Duodenal mucosa (tissue), 2 donors: ENCODE measurements at regions not wholly inside any gene's neighbourhood (a gene's known extent, or its start where the extent isn't known, plus 50 kb on each side); places are given as distances from the start of the nearest gene placed in this dataset.
"Not testable (repeated sequence)": the region's sequence is repeated elsewhere in the genome, so short reads cannot be mapped to it uniquely, and the experiment has no call there.

Source experiments
- H3K27ac ChIP-seq: one replicate; pipeline ENCODE4 v1.7.0; 2013; ENCODE audit warnings: low read depth, low read length
- H3K27me3 ChIP-seq, 2 donors: one replicate each; pipeline ENCODE4 v1.7.0; 2013; ENCODE audit warnings: low read length in 2 of 2, control low read depth in 1 of 2; ENCODE audit not compliant: insufficient read depth in 2 of 2, control insufficient read depth in 1 of 2
- H3K36me3 ChIP-seq, 2 donors: one replicate each; pipeline ENCODE4 v1.7.0; 2013; ENCODE audit warnings: low read length in 2 of 2, control low read depth in 1 of 2; ENCODE audit not compliant: insufficient read depth in 2 of 2, control insufficient read depth in 1 of 2
- H3K4me1 ChIP-seq, 2 donors: one replicate each; pipeline ENCODE4 v1.7.0; 2013; ENCODE audit warnings: low read length in 2 of 2, control low read depth in 1 of 2; ENCODE audit not compliant: insufficient read depth in 2 of 2, control insufficient read depth in 1 of 2
- H3K4me3 ChIP-seq, 2 donors: one replicate each; pipeline ENCODE4 v1.7.0; 2013; ENCODE audit warnings: low read length in 2 of 2, low read depth in 1 of 2
- H3K9ac ChIP-seq, 2 donors: one replicate each; pipeline ENCODE4 v1.7.0; 2013; ENCODE audit warnings: low read length in 2 of 2, low read depth in 1 of 2
- H3K9me3 ChIP-seq, 2 donors: one replicate each; pipeline ENCODE4 v1.7.0; 2013; ENCODE audit warnings: low read length in 2 of 2, control low read depth in 1 of 2; ENCODE audit not compliant: control insufficient read depth in 1 of 2

DNA sequence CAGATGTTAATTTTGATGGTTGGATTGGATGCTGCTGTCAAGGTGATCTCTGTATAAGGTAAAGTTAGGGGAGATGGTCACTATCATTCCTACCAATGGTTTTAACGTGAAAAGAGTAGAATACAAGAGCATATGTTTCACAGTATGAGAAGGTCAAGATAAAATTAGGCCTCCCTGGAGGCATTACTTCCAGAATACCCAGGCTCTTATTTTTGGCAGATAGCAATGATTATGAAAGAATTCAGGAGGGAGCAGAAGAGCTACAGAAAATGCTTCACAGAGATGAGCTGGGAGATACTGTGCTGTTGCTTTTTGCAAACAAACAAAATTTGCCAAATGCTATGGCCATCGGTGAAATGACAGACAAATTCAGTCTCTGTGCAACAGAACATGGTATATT lies 547.5 kb upstream of the SPRY2 start:
- H3K4me1 ChIP-seq = no peaks in the 10 kb centered on the region
- H3K27ac ChIP-seq = no peak overlapping the region

DNA sequence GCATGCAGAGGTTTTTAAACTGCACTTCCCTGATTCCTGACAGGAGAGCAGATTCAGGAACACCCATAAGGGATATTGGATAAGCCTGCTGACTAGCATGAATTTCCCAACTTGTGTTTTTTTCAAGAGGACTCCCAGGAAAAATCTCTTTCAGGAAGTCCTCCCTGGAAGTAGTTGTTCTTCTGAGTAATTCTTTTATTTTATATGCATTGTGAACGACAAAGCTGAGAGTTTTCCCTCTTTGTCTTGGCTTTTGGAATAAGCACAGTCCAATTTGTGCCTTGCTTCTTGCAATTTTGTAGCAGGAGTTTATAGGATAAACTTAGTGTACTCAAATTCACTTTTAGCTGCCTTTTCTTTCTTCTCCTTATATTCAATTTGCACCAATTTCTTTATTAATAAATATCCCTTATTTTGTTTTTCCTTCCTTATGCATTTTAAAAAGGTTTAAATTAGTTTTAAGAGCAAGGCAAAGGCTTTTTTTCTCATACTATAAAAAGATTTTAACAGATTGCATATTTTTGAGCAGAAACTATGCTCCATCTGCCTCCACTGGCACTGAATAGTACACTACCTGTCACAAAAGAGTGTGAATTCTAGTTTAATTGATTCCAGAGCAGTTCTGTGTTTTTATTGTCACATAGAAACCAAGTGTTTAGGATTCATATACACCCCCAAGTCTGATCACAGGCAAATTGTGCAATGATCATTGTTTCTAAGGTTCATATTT lies 543.3 kb upstream of the SPRY2 start:
- Histone ChIP-seq H3K27me3 (no peaks in the 10 kb centered on the region), H3K4me1 (no peaks in the 10 kb centered on the region), H3K9me3 (no peaks in the 10 kb centered on the region), H3K9ac (no peak overlapping the region), H3K36me3 (no peaks in the 10 kb centered on the region), H3K27ac (no peak overlapping the region), H3K4me3 (no peak overlapping the region)

More for the DNA sequence above, 547.5 kb upstream of the SPRY2 start:
- no peak overlapping the region for H3K9ac ChIP-seq
- H3K27me3 ChIP-seq = no peaks in the 10 kb centered on the region
- no peaks in the 10 kb centered on the region for H3K36me3 ChIP-seq
- no peak overlapping the region for H3K4me3 ChIP-seq
- H3K9me3 ChIP-seq = no peaks in the 10 kb centered on the region

- H3K4me3 ChIP-seq = no peak overlapping the region
- no peaks in the 10 kb centered on the region for H3K9me3 ChIP-seq
Measured at GRCh38 chr13:80883545-80883944, 542.6 kb upstream of the SPRY2 start.

DNA sequence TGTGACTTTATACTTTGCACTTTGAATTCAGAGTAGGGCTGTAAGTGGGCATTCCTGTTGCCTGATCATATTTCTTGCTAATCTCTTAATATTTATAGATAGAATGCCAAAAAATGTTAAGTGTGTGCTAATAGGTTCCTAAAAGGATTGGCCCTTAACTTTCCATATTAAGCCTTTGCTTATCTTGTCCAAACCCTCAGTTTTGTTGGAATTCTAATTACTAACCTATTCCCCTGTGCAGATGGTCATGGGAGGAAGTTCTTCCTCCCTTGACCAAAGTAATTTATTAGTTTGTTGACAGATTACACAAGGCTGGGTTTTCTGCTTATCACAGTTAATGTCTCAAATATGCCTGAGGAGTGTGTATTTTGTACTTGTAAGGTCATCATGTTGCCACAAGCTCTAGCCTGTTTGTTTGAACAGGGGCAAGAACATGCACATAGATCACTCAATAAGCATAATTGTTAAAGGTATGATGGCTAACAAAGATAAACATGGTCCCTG lies 541.1 kb upstream of the SPRY2 start:
- H3K27me3 ChIP-seq = no peaks in the 10 kb centered on the region
- H3K27ac ChIP-seq = no peak overlapping the region
- no peaks in the 10 kb centered on the region for H3K9me3 ChIP-seq
- no peak overlapping the region for H3K4me3 ChIP-seq
- H3K4me1 ChIP-seq = no peaks in the 10 kb centered on the region
- no peak overlapping the region for H3K9ac ChIP-seq
- H3K36me3 ChIP-seq = no peaks in the 10 kb centered on the region

More at GRCh38 chr13:80883545-80883944, 542.6 kb upstream of the SPRY2 start:
- Histone ChIP-seq H3K36me3 (no peaks in the 10 kb centered on the region), H3K9ac (no peak overlapping the region), H3K27ac (no peak overlapping the region), H3K27me3 (no peaks in the 10 kb centered on the region), H3K4me1 (no peaks in the 10 kb centered on the region)

DNA sequence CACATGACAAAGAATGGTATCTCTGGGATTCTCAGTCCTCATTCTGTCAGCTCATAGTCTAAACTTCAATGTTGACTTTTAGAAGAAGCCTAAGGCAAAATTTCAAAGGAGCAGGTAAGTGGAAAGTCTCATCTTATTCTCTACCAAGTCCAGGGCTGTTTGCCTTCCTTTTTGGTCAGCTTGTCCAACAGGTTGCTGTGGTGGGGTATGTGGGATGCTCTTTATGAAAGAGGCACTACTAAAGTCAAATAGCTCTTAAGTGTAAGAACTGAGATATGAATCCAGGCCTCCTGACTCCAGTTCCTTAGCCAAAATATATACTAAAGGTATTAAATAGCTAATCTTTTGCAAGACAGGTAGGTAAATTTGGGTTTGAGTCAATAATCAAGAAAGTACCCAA lies 540.6 kb upstream of the SPRY2 start:
- Histone ChIP-seq H3K4me1 (no peaks in the 10 kb centered on the region), H3K9ac (no peak overlapping the region), H3K36me3 (no peaks in the 10 kb centered on the region), H3K9me3 (no peaks in the 10 kb centered on the region), H3K27me3 (no peaks in the 10 kb centered on the region), H3K27ac (no peak overlapping the region), H3K4me3 (no peak overlapping the region)

- H3K27ac ChIP-seq = no peak overlapping the region
- H3K4me3 ChIP-seq = no peak overlapping the region
- no peaks in the 10 kb centered on the region for H3K27me3 ChIP-seq
- no peaks in the 10 kb centered on the region for H3K4me1 ChIP-seq
- no peaks in the 10 kb centered on the region for H3K36me3 ChIP-seq
- no peaks in the 10 kb centered on the region for H3K9me3 ChIP-seq
- H3K9ac ChIP-seq = no peak overlapping the region
Measured at GRCh38 chr13:80881034-80881433, 540.1 kb upstream of the SPRY2 start.

DNA sequence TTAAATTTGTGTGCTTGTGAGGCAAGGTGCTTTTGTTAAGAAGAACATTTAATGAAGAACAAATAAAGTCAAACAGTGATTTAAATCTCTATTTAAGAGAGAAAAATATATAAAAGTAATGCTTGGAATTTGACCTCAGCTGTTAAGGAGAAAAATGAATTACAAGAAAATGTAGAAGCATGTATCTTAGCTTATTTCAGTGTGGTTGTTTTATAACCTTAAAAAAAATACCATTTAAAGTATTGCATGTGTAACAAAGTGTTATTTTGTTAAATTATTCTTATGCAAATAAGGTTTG lies 537.0 kb upstream of the SPRY2 start:
- H3K9ac ChIP-seq = no peak overlapping the region
- no peak overlapping the region for H3K27ac ChIP-seq
- no peak overlapping the region for H3K4me3 ChIP-seq
- no peaks in the 10 kb centered on the region for H3K4me1 ChIP-seq
- no peaks in the 10 kb centered on the region for H3K36me3 ChIP-seq
- H3K27me3 ChIP-seq = no peaks in the 10 kb centered on the region
- no peaks in the 10 kb centered on the region for H3K9me3 ChIP-seq

DNA sequence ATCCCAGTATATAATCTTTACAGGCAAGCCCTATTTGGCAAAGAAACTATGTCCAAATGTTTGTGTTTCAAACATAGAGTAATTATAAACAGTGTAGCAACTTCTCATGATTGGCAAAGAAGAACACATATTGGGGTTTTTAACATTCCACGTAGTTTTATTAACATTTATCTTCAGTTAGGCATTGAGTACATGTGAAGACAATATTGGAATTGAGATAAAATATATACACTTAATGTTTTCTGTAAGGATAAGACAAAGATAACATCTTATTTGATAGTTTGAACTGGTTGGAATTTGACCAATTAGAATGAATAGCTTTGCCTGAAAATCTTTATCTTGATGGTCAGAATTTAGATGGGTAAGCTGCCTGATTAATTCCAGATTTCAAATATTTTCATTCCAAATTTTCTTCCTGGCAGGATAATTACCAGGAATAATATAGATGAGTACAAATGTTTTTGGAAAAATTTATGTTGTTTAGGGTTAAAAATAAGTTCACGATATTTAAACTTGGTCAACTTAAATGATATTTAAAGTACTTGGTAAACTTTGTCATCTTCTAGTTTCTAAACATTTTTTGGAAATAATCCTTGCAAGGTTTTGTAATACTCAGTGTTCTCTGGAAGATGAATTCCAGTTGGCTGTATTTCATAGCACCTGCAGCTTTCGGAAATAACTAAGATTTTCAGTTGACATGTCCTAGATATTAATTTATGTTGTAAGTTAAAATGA lies 536.5 kb upstream of the SPRY2 start:
- Histone ChIP-seq H3K9me3 (no peaks in the 10 kb centered on the region), H3K4me3 (no peak overlapping the region), H3K27me3 (no peaks in the 10 kb centered on the region), H3K4me1 (no peaks in the 10 kb centered on the region), H3K27ac (no peak overlapping the region), H3K36me3 (no peaks in the 10 kb centered on the region), H3K9ac (no peak overlapping the region)

GRCh38 chr13:80873589-80873988 lies 532.7 kb upstream of the SPRY2 start:
- Histone ChIP-seq H3K36me3 (no peaks in the 10 kb centered on the region), H3K4me3 (no peak overlapping the region), H3K27ac (no peak overlapping the region), H3K27me3 (no peaks in the 10 kb centered on the region), H3K9me3 (no peaks in the 10 kb centered on the region), H3K9ac (no peak overlapping the region), H3K4me1 (no peaks in the 10 kb centered on the region)

GRCh38 chr13:80871971-80872370 lies 531.0 kb upstream of the SPRY2 start:
- not testable (repeated sequence) for H3K27ac ChIP-seq, H3K27me3 ChIP-seq, H3K4me3 ChIP-seq, H3K4me1 ChIP-seq, H3K9ac ChIP-seq, H3K36me3 ChIP-seq, H3K9me3 ChIP-seq
